ENCODE measurements at regions not wholly inside any gene's neighbourhood (a gene's known extent, or its start where the extent isn't known, plus 50 kb on each side); places are given as distances from the start of the nearest gene placed in this dataset.
"Not testable (repeated sequence)": the region's sequence is repeated elsewhere in the genome, so short reads cannot be mapped to it uniquely, and the experiment has no call there.

DNA sequence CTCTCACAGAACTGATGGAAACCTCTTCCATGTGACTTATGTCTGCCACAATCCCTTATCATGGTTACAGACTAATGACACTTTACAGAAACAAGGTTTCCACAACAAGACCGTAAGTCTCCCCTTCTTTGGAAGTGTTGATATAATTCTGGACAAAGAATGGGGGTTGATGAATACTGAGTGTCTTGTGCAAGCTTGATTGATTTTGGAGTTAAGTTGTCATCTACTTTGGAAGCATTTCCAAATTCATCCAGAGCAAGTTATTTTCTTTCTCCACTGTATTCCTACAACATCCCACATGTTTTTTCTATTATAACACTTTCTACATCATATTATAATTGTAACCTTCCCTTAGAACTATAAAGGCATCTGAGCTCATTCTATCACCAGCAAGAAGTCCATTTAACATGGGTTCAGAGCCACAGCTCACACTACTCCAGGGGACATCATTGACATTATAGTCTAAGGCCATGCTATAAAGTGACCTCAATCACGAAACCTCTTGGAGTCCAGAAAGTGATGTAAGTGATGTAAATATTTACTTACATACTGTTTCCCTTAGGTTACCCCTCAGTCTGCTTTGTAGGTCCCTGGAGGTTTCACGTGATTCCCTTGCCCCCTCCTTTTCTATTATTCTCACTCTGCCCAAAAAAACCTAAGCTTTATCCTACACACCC, 125.7 kb upstream of the PBX1 start:
- Histone ChIP-seq H3K4me1 (ENCODE audit: insufficient read depth, low read length) (no peaks in the 10 kb centered on the region), H3K36me3 (ENCODE audit: insufficient read depth, low read depth, low read length) (no peaks in the 10 kb centered on the region), H3K27me3 (ENCODE audit: insufficient read depth, low read length) (no peaks in the 10 kb centered on the region), H3K9ac (ENCODE audit: low read depth, low read length) (no peak overlapping the region), H3K27ac (ENCODE audit: low read length) (no peak overlapping the region), H3K4me3 (ENCODE audit: low read length) (no peak overlapping the region), H3K9me3 (ENCODE audit: insufficient read depth, low read depth, low read length) (no peaks in the 10 kb centered on the region)

DNA sequence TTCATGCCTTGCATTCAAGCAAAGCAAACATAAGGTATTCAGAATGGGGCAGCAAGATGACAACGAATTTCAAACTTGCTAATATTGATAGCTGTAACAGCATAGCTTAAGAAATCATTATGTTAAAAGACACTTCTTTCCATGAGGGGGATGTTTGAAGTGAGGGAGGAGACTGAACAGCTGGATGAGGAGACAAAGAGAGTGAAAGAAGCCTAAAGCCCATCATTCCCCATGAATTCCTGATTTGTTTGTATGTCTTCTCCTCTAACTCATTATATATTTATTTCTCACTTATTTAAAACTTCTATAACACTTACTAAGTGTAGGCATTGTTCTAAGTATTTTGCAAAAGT, 125.2 kb upstream of the PBX1 start:
- H3K4me1 ChIP-seq (ENCODE audit: insufficient read depth, low read length), result no peaks in the 10 kb centered on the region
- no peak overlapping the region for H3K27ac ChIP-seq (ENCODE audit: low read length)
- no peaks in the 10 kb centered on the region for H3K9me3 ChIP-seq (ENCODE audit: insufficient read depth, low read depth, low read length)
- no peak overlapping the region for H3K4me3 ChIP-seq (ENCODE audit: low read length)
- no peaks in the 10 kb centered on the region for H3K36me3 ChIP-seq (ENCODE audit: insufficient read depth, low read depth, low read length)
- H3K9ac ChIP-seq (ENCODE audit: low read depth, low read length), result no peak overlapping the region
- no peaks in the 10 kb centered on the region for H3K27me3 ChIP-seq (ENCODE audit: insufficient read depth, low read length)

- no peak overlapping the region for H3K4me3 ChIP-seq (ENCODE audit: low read length)
- H3K27me3 ChIP-seq (ENCODE audit: insufficient read depth, low read length), result no peaks in the 10 kb centered on the region
- H3K36me3 ChIP-seq (ENCODE audit: insufficient read depth, low read depth, low read length), result no peaks in the 10 kb centered on the region
- no peak overlapping the region for H3K9ac ChIP-seq (ENCODE audit: low read depth, low read length)
- H3K4me1 ChIP-seq (ENCODE audit: insufficient read depth, low read length), result peaks cover 4% of the 10 kb centered on the region; the same call in 1 of the 2 replicates
- H3K9me3 ChIP-seq (ENCODE audit: insufficient read depth, low read depth, low read length), result no peaks in the 10 kb centered on the region
- H3K27ac ChIP-seq (ENCODE audit: low read length), result no peak overlapping the region
These were observed 118.8 kb upstream of the PBX1 start for GRCh38 chr1:164440232-164440631.

DNA sequence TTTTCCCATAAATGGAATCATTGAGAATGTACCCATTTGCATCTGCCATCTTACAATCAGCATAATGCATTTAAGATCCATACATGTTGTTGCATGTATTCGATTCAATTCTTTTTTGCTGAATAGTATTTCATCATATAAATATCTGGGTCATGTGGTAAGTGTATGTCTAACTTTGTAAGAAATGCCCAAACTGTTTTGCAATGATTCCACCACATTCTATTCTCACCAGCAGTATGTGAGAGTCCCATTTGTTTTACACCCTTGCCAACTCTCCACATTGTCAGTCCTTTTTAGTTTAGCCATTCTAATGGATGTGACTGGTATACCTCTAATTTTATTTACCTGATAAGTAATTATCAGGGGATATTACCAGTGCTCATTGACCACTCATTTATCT, 115.8 kb upstream of the PBX1 start:
- Histone ChIP-seq H3K9ac (ENCODE audit: low read depth, low read length) (no peak overlapping the region), H3K27me3 (ENCODE audit: insufficient read depth, low read length) (no peaks in the 10 kb centered on the region), H3K4me1 (ENCODE audit: insufficient read depth, low read length) (peaks cover 4% of the 10 kb centered on the region; the same call in 1 of the 2 replicates), H3K36me3 (ENCODE audit: insufficient read depth, low read depth, low read length) (no peaks in the 10 kb centered on the region), H3K4me3 (ENCODE audit: low read length) (no peak overlapping the region), H3K27ac (ENCODE audit: low read length) (no peak overlapping the region), H3K9me3 (ENCODE audit: insufficient read depth, low read depth, low read length) (no peaks in the 10 kb centered on the region)

GRCh38 chr1:164443836-164444235, 115.1 kb upstream of the PBX1 start:
- Histone ChIP-seq H3K9ac (ENCODE audit: low read depth, low read length) (no peak overlapping the region), H3K27me3 (ENCODE audit: insufficient read depth, low read length) (no peaks in the 10 kb centered on the region), H3K4me1 (ENCODE audit: insufficient read depth, low read length) (peaks cover 4% of the 10 kb centered on the region; the same call in 1 of the 2 replicates), H3K9me3 (ENCODE audit: insufficient read depth, low read depth, low read length) (no peaks in the 10 kb centered on the region), H3K36me3 (ENCODE audit: insufficient read depth, low read depth, low read length) (no peaks in the 10 kb centered on the region), H3K27ac (ENCODE audit: low read length) (no peak overlapping the region), H3K4me3 (ENCODE audit: low read length) (no peak overlapping the region)

DNA sequence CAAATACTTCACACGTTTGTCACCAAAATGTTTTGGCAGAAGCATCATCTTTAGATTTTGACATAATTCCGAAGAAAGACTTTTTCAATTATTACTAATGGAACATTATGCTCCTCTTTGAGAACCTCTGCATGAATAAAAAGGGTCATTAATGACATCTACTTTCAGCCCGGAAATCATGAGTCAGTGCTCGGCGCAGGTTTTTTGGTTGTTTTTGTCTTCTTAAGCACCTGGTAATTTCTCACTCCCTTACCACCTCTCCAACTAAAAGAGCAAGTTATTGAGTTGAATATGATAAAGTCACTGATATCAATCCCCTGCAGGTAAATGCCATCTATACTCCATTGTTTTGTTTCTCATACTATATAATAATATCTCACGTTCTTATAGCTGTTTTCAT, 113.0 kb upstream of the PBX1 start:
- Histone ChIP-seq H3K27me3 (ENCODE audit: insufficient read depth, low read length) (no peaks in the 10 kb centered on the region), H3K9me3 (ENCODE audit: insufficient read depth, low read depth, low read length) (no peaks in the 10 kb centered on the region), H3K36me3 (ENCODE audit: insufficient read depth, low read depth, low read length) (no peaks in the 10 kb centered on the region), H3K4me1 (ENCODE audit: insufficient read depth, low read length) (0 out of 2 replicates have a peak, but pooled peaks cover under 1% of the 10 kb centered on the region), H3K9ac (ENCODE audit: low read depth, low read length) (no peak overlapping the region), H3K27ac (ENCODE audit: low read length) (no peak overlapping the region), H3K4me3 (ENCODE audit: low read length) (no peak overlapping the region)

DNA sequence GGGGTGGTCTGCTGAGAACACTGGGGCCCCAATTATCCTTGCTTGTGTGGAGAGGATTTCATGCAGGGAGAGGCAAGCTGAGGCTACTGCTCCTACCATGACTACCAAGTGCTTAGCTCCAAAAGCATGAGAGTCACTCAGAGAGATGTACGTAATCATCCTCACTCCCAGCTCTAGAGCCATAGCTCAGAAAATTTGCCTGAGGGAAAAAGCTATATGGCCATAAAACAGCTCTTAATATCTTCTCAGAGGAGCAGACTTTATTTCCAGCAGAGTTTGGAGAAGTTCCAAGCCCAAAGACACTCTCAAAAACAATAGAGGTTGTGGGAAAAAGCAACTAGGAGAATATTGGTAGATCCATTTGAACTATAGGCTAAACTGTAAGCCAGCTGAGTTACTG, 106.4 kb upstream of the PBX1 start:
- Histone ChIP-seq H3K36me3 (ENCODE audit: insufficient read depth, low read depth, low read length) (no peaks in the 10 kb centered on the region), H3K4me3 (ENCODE audit: low read length) (no peak overlapping the region), H3K9ac (ENCODE audit: low read depth, low read length) (no peak overlapping the region), H3K27me3 (ENCODE audit: insufficient read depth, low read length) (no peaks in the 10 kb centered on the region), H3K27ac (ENCODE audit: low read length) (no peak overlapping the region), H3K4me1 (ENCODE audit: insufficient read depth, low read length) (no peaks in the 10 kb centered on the region), H3K9me3 (ENCODE audit: insufficient read depth, low read depth, low read length) (no peaks in the 10 kb centered on the region)

DNA sequence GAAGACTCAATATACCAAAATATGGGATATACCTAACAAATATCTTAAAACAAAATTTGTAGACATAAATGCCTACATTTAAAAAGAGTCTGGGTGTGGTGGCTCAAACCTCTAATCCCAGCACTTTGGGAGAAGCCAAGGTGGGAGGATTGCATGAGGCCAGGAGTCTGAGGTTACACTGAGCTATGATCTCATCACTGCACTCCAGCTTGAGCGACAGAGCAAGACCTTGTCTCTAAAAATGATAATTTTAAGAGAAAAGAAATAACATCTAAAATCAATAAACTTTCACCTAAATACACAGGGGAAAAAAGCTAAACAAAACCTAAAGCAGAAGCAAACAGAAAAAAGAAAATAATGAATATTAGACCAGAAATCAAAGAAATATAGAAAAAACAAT, 102.7 kb upstream of the PBX1 start:
- H3K9me3 ChIP-seq (ENCODE audit: insufficient read depth, low read depth, low read length), result no peaks in the 10 kb centered on the region
- H3K27me3 ChIP-seq (ENCODE audit: insufficient read depth, low read length), result no peaks in the 10 kb centered on the region
- no peak overlapping the region for H3K27ac ChIP-seq (ENCODE audit: low read length)
- H3K9ac ChIP-seq (ENCODE audit: low read depth, low read length), result no peak overlapping the region
- H3K36me3 ChIP-seq (ENCODE audit: insufficient read depth, low read depth, low read length), result no peaks in the 10 kb centered on the region
- H3K4me3 ChIP-seq (ENCODE audit: low read length), result no peak overlapping the region
- H3K4me1 ChIP-seq (ENCODE audit: insufficient read depth, low read length), result no peaks in the 10 kb centered on the region

- H3K36me3 ChIP-seq (ENCODE audit: insufficient read depth, low read depth, low read length); H3K27me3 ChIP-seq (ENCODE audit: insufficient read depth, low read length); H3K9me3 ChIP-seq (ENCODE audit: insufficient read depth, low read depth, low read length); H3K27ac ChIP-seq (ENCODE audit: low read length); H3K4me3 ChIP-seq (ENCODE audit: low read length); H3K9ac ChIP-seq (ENCODE audit: low read depth, low read length); H3K4me1 ChIP-seq (ENCODE audit: insufficient read depth, low read length): not testable (repeated sequence)
These were observed 99.8 kb upstream of the PBX1 start for GRCh38 chr1:164459176-164459575.

DNA sequence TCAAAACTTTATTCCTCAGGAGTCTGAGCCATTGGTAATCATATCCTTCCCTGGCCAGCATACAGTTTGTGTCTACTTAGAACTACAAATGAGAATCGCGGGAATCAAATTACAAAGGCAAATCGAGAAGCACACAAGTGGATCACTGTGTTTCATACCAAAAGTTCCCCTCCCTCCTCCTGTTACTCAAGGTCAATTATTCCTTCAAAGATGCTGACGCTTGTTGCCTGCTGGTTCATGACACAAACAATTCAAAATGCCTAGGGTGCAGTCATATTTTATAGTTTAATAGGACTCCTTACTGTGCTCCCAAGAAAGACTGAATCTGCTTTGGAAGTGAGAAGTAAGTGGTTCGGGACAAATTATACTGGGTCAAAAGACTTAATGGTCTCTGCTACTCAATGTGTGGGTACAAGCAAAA, 93.0 kb upstream of the PBX1 start:
- no peaks in the 10 kb centered on the region for H3K27me3 ChIP-seq (ENCODE audit: insufficient read depth, low read length)
- no peaks in the 10 kb centered on the region for H3K4me1 ChIP-seq (ENCODE audit: insufficient read depth, low read length)
- H3K9ac ChIP-seq (ENCODE audit: low read depth, low read length), result no peak overlapping the region
- H3K27ac ChIP-seq (ENCODE audit: low read length), result no peak overlapping the region
- no peak overlapping the region for H3K4me3 ChIP-seq (ENCODE audit: low read length)
- H3K9me3 ChIP-seq (ENCODE audit: insufficient read depth, low read depth, low read length), result no peaks in the 10 kb centered on the region
- H3K36me3 ChIP-seq (ENCODE audit: insufficient read depth, low read depth, low read length), result no peaks in the 10 kb centered on the region

- H3K9ac ChIP-seq (ENCODE audit: low read depth, low read length), result no peak overlapping the region
- no peaks in the 10 kb centered on the region for H3K36me3 ChIP-seq (ENCODE audit: insufficient read depth, low read depth, low read length)
These were observed 92.6 kb upstream of the PBX1 start for GRCh38 chr1:164466429-164466828.

DNA sequence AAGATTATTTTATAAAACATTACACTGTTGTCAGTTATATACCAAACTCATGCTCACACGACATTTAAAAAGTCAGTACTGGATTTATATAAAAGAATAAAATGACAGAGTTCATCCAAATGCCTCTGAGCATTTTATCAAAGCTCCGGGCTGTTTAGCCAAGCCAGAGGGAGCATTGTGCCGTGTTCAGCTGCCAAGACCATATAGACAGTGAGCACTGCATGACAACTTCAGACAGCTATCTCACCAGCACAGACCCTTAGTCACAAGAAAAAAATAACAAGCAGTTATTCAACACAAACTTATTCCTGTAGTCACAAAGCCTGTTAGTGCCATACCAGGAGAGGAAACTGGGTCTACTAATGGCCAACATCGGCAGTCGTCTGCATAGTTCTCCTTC, 88.0 kb upstream of the PBX1 start:
- Histone ChIP-seq H3K4me3 (ENCODE audit: low read length) (no peak overlapping the region), H3K4me1 (ENCODE audit: insufficient read depth, low read length) (peaks cover 3% of the 10 kb centered on the region; the same call in 1 of the 2 replicates), H3K36me3 (ENCODE audit: insufficient read depth, low read depth, low read length) (no peaks in the 10 kb centered on the region), H3K27ac (ENCODE audit: low read length) (no peak overlapping the region), H3K9ac (ENCODE audit: low read depth, low read length) (no peak overlapping the region), H3K9me3 (ENCODE audit: insufficient read depth, low read depth, low read length) (no peaks in the 10 kb centered on the region), H3K27me3 (ENCODE audit: insufficient read depth, low read length) (no peaks in the 10 kb centered on the region)

More at GRCh38 chr1:164466429-164466828, 92.6 kb upstream of the PBX1 start:
- Histone ChIP-seq H3K4me3 (ENCODE audit: low read length) (no peak overlapping the region), H3K4me1 (ENCODE audit: insufficient read depth, low read length) (no peaks in the 10 kb centered on the region), H3K9me3 (ENCODE audit: insufficient read depth, low read depth, low read length) (no peaks in the 10 kb centered on the region), H3K27me3 (ENCODE audit: insufficient read depth, low read length) (no peaks in the 10 kb centered on the region), H3K27ac (ENCODE audit: low read length) (no peak overlapping the region)

All from iPS-20b (cell line).